ENCODE measurements at regions not wholly inside any gene's neighbourhood (a gene's known extent, or its start where the extent isn't known, plus 50 kb on each side); places are given as distances from the start of the nearest gene placed in this dataset.

GRCh38 chr11:13119941-13120520, 110.9 kb downstream of the RASSF10 start:
- CTCF ChIA-PET, result interaction anchor here (1.0 to 3.1 kb wide), 7 partner anchors 10 to 789 kb away, joined by 3 to 15 read pairs (median 5); no protein-coding TSS in a partner anchor
- H3K27ac ChIP-seq (ENCODE audit: insufficient read depth, low read depth, low read length), result peak overlapping the region; percentile 33
- BruUV-seq (replicated peaks), result no TSS peak
- H3K79me2 ChIP-seq (ENCODE audit: control insufficient read depth, insufficient read depth, low read length), result no peaks in the 10 kb centered on the region
- H3K4me1 ChIP-seq (ENCODE audit: control insufficient read depth, extremely low read depth, insufficient read depth, low read length), result peaks cover 42% of the 10 kb centered on the region
- no peaks in the 10 kb centered on the region for H4K20me1 ChIP-seq (replicated peaks; ENCODE audit: control insufficient read depth, extremely low read depth, insufficient read depth, low read length)
- dilution Hi-C loops (cut with MboI; ENCODE audit: extremely low pct_ligation_motif_present, low sequenced_read_pairs) (no loop called here), intact Hi-C loops (cut with micrococcal nuclease) (loop anchor here (5.0 to 10.0 kb wide), 2 partner anchors 97 to 325 kb away; no protein-coding TSS in a partner anchor)
- no peak overlapping the region for H3K4me2 ChIP-seq (ENCODE audit: insufficient read depth, low read length)
- no peak overlapping the region for H3K9ac ChIP-seq (replicated peaks; ENCODE audit: extremely low read depth, insufficient read depth, low read length)
- DNase-seq (ENCODE audit: low read depth, low spot score) (no peak), FAIRE-seq (no peak)
- no peak overlapping the region for H3K4me3 ChIP-seq (replicated peaks in 1 of 3; ENCODE audit: insufficient read depth in 1 of 3, low read depth in 1 of 3, low read length in 3 of 3)
- H3K36me3 ChIP-seq (ENCODE audit: control insufficient read depth in 2 of 2, extremely low read depth in 1 of 2, insufficient read depth in 2 of 2, low read length in 2 of 2), result no peaks in the 10 kb centered on the region
- H3K27me3 ChIP-seq (ENCODE audit: control insufficient read depth in 2 of 2, insufficient read depth in 2 of 2, low read length in 2 of 2), result no peaks in the 10 kb centered on the region
- POLR2A ChIA-PET, result no interaction called here
- H3K9me1 ChIP-seq (replicated peaks; ENCODE audit: control insufficient read depth, extremely low read depth, insufficient read depth, low read length), result no peaks in the 10 kb centered on the region
- TF ChIP-seq EZH2 (IDR thresholded peaks at IDR 0.05; ENCODE audit: borderline replicate concordance, low read depth, low read length, severe bottlenecking) (no peak), MAX (IDR thresholded peaks at IDR 0.05; ENCODE audit: insufficient read depth, insufficient read length) (no peak), MYC (IDR thresholded peaks at IDR 0.05; ENCODE audit: low read depth, low read length) (no peak), JUN (IDR thresholded peaks at IDR 0.05; ENCODE audit: borderline replicate concordance, insufficient read depth, insufficient read length, low read depth) (no peak), POLR2AphosphoS5 (IDR thresholded peaks at IDR 0.05; ENCODE audit: insufficient read depth, low read depth, low read length) (no peak), FOS (IDR thresholded peaks at IDR 0.05; ENCODE audit: borderline replicate concordance, insufficient read depth, low read length) (no peak), POLR2A (IDR thresholded peaks at IDR 0.05; ENCODE audit: low read depth, low read length) (no peak)
- no peaks in the 10 kb centered on the region for H3K9me3 ChIP-seq (replicated peaks; ENCODE audit: control insufficient read depth, insufficient read depth, low read length)
- H2AFZ ChIP-seq (ENCODE audit: low read depth, low read length), result peak overlapping the region; percentile 4

GRCh38 chr11:13120691-13121090, 111.6 kb downstream of the RASSF10 start:
- peak overlapping the region; percentile 4 for H2AFZ ChIP-seq (ENCODE audit: low read depth, low read length)
- H3K4me3 ChIP-seq (replicated peaks in 1 of 3; ENCODE audit: insufficient read depth in 1 of 3, low read depth in 1 of 3, low read length in 3 of 3), result no peak overlapping the region
- no peaks in the 10 kb centered on the region for H3K9me1 ChIP-seq (replicated peaks; ENCODE audit: control insufficient read depth, extremely low read depth, insufficient read depth, low read length)
- no peaks in the 10 kb centered on the region for H3K27me3 ChIP-seq (ENCODE audit: control insufficient read depth in 2 of 2, insufficient read depth in 2 of 2, low read length in 2 of 2)
- peak overlapping the region; percentile 6 for H3K4me2 ChIP-seq (ENCODE audit: insufficient read depth, low read length)
- dilution Hi-C loops (cut with MboI; ENCODE audit: extremely low pct_ligation_motif_present, low sequenced_read_pairs) (no loop called here), intact Hi-C loops (cut with micrococcal nuclease) (no loop called here)
- no TSS peak for BruUV-seq (replicated peaks)
- peak; percentile 57 for DNase-seq (ENCODE audit: low read depth, low spot score)
- H3K4me1 ChIP-seq (ENCODE audit: control insufficient read depth, extremely low read depth, insufficient read depth, low read length), result peaks cover 42% of the 10 kb centered on the region
- no peaks in the 10 kb centered on the region for H3K36me3 ChIP-seq (ENCODE audit: control insufficient read depth in 2 of 2, extremely low read depth in 1 of 2, insufficient read depth in 2 of 2, low read length in 2 of 2)
- POLR2A ChIA-PET, result interaction anchor here (1.0 kb wide), 1 partner anchor 15 kb away, joined by 3 read pairs; no protein-coding TSS in a partner anchor
- H3K9ac ChIP-seq (replicated peaks; ENCODE audit: extremely low read depth, insufficient read depth, low read length), result no peak overlapping the region
- FAIRE-seq, result peak; percentile 79
- H4K20me1 ChIP-seq (replicated peaks; ENCODE audit: control insufficient read depth, extremely low read depth, insufficient read depth, low read length), result no peaks in the 10 kb centered on the region
- peak overlapping the region; percentile 33 for H3K27ac ChIP-seq (ENCODE audit: insufficient read depth, low read depth, low read length)
- CTCF ChIA-PET, result interaction anchor here (0.8 to 1.8 kb wide), 7 partner anchors 10 to 790 kb away, joined by 3 to 7 read pairs (median 5); no protein-coding TSS in a partner anchor
- no peaks in the 10 kb centered on the region for H3K9me3 ChIP-seq (replicated peaks; ENCODE audit: control insufficient read depth, insufficient read depth, low read length)
- TF ChIP-seq CTCF (IDR thresholded peaks at IDR 0.05; ENCODE audit: extremely low read depth in 1 of 2, insufficient read depth in 1 of 2, low read depth in 1 of 2, low read length in 2 of 2), result no peak
- TF ChIP-seq POLR2AphosphoS5 (IDR thresholded peaks at IDR 0.05; ENCODE audit: insufficient read depth, low read depth, low read length), result no peak
- no peak for TF ChIP-seq EZH2 (IDR thresholded peaks at IDR 0.05; ENCODE audit: borderline replicate concordance, low read depth, low read length, severe bottlenecking)
- peak; percentile 76 for TF ChIP-seq FOS (IDR thresholded peaks at IDR 0.05; ENCODE audit: borderline replicate concordance, insufficient read depth, low read length)
- no peak for TF ChIP-seq POLR2A (IDR thresholded peaks at IDR 0.05; ENCODE audit: low read depth, low read length)
- TF ChIP-seq JUN (IDR thresholded peaks at IDR 0.05; ENCODE audit: borderline replicate concordance, insufficient read depth, insufficient read length, low read depth), result peak; percentile 46
- no peak for TF ChIP-seq GATA2 (IDR thresholded peaks at IDR 0.05; ENCODE audit: insufficient read depth, insufficient read length, low read depth, low read length)
- no peak for TF ChIP-seq MAX (IDR thresholded peaks at IDR 0.05; ENCODE audit: insufficient read depth, insufficient read length)
- H3K79me2 ChIP-seq (ENCODE audit: control insufficient read depth, insufficient read depth, low read length), result no peaks in the 10 kb centered on the region

All from endothelial cell of umbilical vein (primary cell).